Tibial artery (tissue), 4 donors: ENCODE measurements at regions not wholly inside any gene's neighbourhood (a gene's known extent, or its start where the extent isn't known, plus 50 kb on each side); places are given as distances from the start of the nearest gene placed in this dataset.
"Not testable (repeated sequence)": the region's sequence is repeated elsewhere in the genome, so short reads cannot be mapped to it uniquely, and the experiment has no call there.

Source experiments
- DNase-seq, 2 donors: peaks; one replicate each; pipeline ENCODE4 v3.0.0-alpha.2; 2019
- H3K27ac ChIP-seq, 2 donors: fragments of 200-600 bp; sonication (generic) in 1 of 2; 1 replicate in 1 of 2; 2 replicates in 1 of 2; pipeline ENCODE4 v1.5.1; 2018 to 2019; ENCODE audit warnings: mild to moderate bottlenecking in 1 of 2
- H3K27me3 ChIP-seq, 2 donors: fragments of 200-600 bp; sonication (generic) in 1 of 2; one replicate each; pipeline versions ENCODE4 v1.5.1 to v1.6.0; 2016 to 2019
- H3K36me3 ChIP-seq, 3 donors: fragments of 200-600 bp; sonication (generic) in 2 of 3; one replicate each; pipeline ENCODE4 v1.5.1; 2016 to 2019; ENCODE audit warnings: mild to moderate bottlenecking in 2 of 3
- H3K4me1 ChIP-seq, 4 donors: fragments of 200-600 bp; sonication (generic) in 2 of 4; 1 replicate in 3 of 4; 2 replicates in 1 of 4; pipeline ENCODE4 v1.5.1; 2016 to 2019
- H3K4me3 ChIP-seq, 2 donors: fragments of 200-600 bp; sonication (generic) in 1 of 2; 1 replicate in 1 of 2; 2 replicates in 1 of 2; pipeline ENCODE4 v1.5.1; 2018 to 2019; ENCODE audit warnings: mild to moderate bottlenecking in 2 of 2
- H3K9me3 ChIP-seq, 3 donors: fragments of 200-600 bp; sonication (generic) in 1 of 3; one replicate each; pipeline ENCODE4 v1.5.1; 2016 to 2019
- CTCF ChIP-seq, 2 experiments: fragments of 200-600 bp in 1 of 2; fragments of 450-650 bp in 1 of 2; IDR thresholded peaks; one replicate each; pipeline ENCODE4 v1.5.1; 2017 to 2019; ENCODE audit warnings: antibody characterized with exemption in 2 of 2, mild to moderate bottlenecking in 1 of 2, moderate library complexity in 1 of 2
- intact Hi-C: fragments of 100-400 bp; cut with DNase I; formaldehyde crosslinking; loops from one replicate; pipeline ENCODE4 v1.15.0; 2023; ENCODE audit warnings: low total_unique reads

GRCh38 chr18:56423626-56424025 lies 214.8 kb downstream of the TXNL1 start:
- DNase-seq, result no peak
- Histone ChIP-seq H3K27ac (no peak overlapping the region), H3K27me3 (no peaks in the 10 kb centered on the region), H3K4me3 (no peak overlapping the region), H3K9me3 (peaks cover 0 to 13% (median 0%) of the 10 kb centered on the region in 3 donors), H3K4me1 (no peaks in the 10 kb centered on the region), H3K36me3 (no peaks in the 10 kb centered on the region)
- TF ChIP-seq CTCF (IDR thresholded peaks at IDR 0.05), result no peak
- intact Hi-C loops, result no loop called here

GRCh38 chr18:56421647-56422046 lies 216.7 kb downstream of the TXNL1 start:
- H3K36me3 ChIP-seq, result no peaks in the 10 kb centered on the region
- H3K27me3 ChIP-seq, result no peaks in the 10 kb centered on the region
- peaks cover 0 to 6% (median 0%) of the 10 kb centered on the region in 3 donors for H3K9me3 ChIP-seq
- H3K4me1 ChIP-seq, result no peaks in the 10 kb centered on the region
- no peak for TF ChIP-seq CTCF (IDR thresholded peaks at IDR 0.05)
- H3K4me3 ChIP-seq, result no peak overlapping the region
- intact Hi-C loops, result no loop called here
- no peak overlapping the region for H3K27ac ChIP-seq
- no peak for DNase-seq

- H3K4me3 ChIP-seq, H3K27ac ChIP-seq, H3K9me3 ChIP-seq, intact Hi-C loops, H3K4me1 ChIP-seq, H3K36me3 ChIP-seq, DNase-seq, H3K27me3 ChIP-seq: not testable (repeated sequence)
These were observed 217.5 kb downstream of the TXNL1 start for GRCh38 chr18:56420868-56421267.

DNA sequence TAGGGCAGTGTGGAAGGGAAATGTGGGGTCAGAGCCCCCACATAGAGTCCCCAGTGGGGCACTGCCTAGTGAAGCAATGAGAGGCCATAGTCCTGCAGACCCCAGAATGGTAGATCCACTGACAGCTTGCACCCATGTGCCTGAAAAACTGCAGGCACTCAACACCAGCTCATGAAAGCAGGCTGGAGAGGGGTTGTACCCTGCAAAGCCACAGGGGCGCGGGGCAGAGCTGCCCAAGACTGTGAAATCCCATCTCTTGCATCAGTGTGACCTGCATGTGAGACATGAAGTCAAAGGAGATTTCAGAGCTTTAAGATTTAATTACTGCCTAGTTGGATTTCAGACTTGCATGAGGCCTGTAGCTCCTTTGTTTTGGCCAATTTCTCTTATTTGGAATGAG lies 224.0 kb downstream of the TXNL1 start:
- Histone ChIP-seq H3K27me3 (no peaks in the 10 kb centered on the region), H3K27ac (no peak overlapping the region), H3K4me3 (no peak overlapping the region), H3K36me3 (no peaks in the 10 kb centered on the region), H3K9me3 (no peaks in the 10 kb centered on the region), H3K4me1 (no peaks in the 10 kb centered on the region)
- DNase-seq, result no peak
- no peak for TF ChIP-seq CTCF (IDR thresholded peaks at IDR 0.05)
- intact Hi-C loops, result no loop called here

DNA sequence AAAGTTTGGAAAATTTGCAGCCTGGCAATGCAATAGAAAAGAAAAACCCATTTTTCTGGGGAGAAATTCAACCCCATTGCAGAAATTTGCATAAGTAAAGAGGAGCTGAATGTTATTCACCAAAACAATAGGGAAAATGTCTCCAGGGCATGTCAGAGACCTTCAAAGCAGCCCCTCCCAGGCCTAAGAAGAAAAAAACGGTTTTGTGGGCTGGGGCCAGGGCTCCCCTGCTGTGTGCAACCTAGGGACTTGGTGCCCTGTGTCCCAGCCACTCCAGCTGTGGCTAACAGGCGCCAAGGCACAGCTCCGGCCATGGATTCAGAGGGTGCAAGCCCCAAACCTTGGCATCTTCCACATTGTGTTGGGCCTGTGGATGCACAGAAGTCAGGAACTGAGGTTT lies 224.5 kb downstream of the TXNL1 start:
- Histone ChIP-seq H3K36me3 (no peaks in the 10 kb centered on the region), H3K9me3 (no peaks in the 10 kb centered on the region), H3K4me3 (no peak overlapping the region), H3K27ac (no peak overlapping the region), H3K4me1 (no peaks in the 10 kb centered on the region), H3K27me3 (no peaks in the 10 kb centered on the region)
- intact Hi-C loops, result no loop called here
- no peak for TF ChIP-seq CTCF (IDR thresholded peaks at IDR 0.05)
- DNase-seq, result no peak

- intact Hi-C loops, result no loop called here
These were observed 225.4 kb downstream of the TXNL1 start for GRCh38 chr18:56412951-56413350.

More at GRCh38 chr18:56412951-56413350, 225.4 kb downstream of the TXNL1 start:
- TF ChIP-seq CTCF (IDR thresholded peaks at IDR 0.05), result no peak
- Histone ChIP-seq H3K4me3 (no peak overlapping the region), H3K27me3 (no peaks in the 10 kb centered on the region), H3K36me3 (no peaks in the 10 kb centered on the region), H3K9me3 (no peaks in the 10 kb centered on the region), H3K4me1 (no peaks in the 10 kb centered on the region), H3K27ac (no peak overlapping the region)
- no peak for DNase-seq
